ENCODE measurements at regions not wholly inside any gene's neighbourhood (a gene's known extent, or its start where the extent isn't known, plus 50 kb on each side); places are given as distances from the start of the nearest gene placed in this dataset.
A peak's percentile ranks its signal among the peaks of the same experiment; 100 is the strongest.

GRCh38 chr7:54145716-54146115 is 396.5 kb upstream of the VSTM2A start:
- no peak for DNase-seq
- H3K27ac ChIP-seq: no peak overlapping the region

DNA sequence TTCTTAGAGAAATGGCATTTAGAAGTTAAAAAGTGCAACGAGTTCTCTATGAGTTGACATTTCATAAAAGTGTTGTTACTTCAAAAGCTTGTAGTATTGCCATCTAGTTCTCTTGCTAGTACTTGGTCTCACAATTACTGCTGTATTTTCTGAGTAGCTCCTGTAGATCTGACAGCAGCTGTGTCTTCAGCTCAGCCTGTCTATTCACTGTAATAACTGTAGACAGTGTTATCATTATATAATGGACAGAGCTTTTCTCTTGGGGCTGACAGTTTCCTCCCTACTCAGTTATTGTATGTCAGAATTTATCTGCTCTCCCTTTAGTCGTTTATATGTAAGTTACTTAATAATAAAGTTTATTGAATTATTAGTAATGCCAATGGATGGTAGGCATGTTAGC is 388.7 kb upstream of the VSTM2A start:
- Histone ChIP-seq H3K4me3 (no peak overlapping the region), H3K4me2 (no peak overlapping the region), H3K9me3 (ENCODE audit: insufficient read depth, low read depth) (no peaks in the 10 kb centered on the region), H3F3A (ENCODE audit: insufficient read depth, low read depth) (no peaks in the 10 kb centered on the region), H3K27me3 (ENCODE audit: insufficient read depth, low read depth) (no peaks in the 10 kb centered on the region), H3K79me2 (ENCODE audit: low read depth) (no peaks in the 10 kb centered on the region), H3K27ac (no peak overlapping the region), H3K4me1 (replicated peaks; ENCODE audit: insufficient read depth) (no peaks in the 10 kb centered on the region), H3K9me2 (ENCODE audit: insufficient read depth) (no peaks in the 10 kb centered on the region), H2AFZ (no peak overlapping the region), H3K36me3 (ENCODE audit: low read depth) (no peaks in the 10 kb centered on the region), H4K20me1 (ENCODE audit: insufficient read depth) (no peaks in the 10 kb centered on the region)
- no peak for DNase-seq
- no TSS peak for BruUV-seq (replicated peaks)
- CTCF ChIA-PET: no interaction called here
- TF ChIP-seq EZH2 (IDR thresholded peaks at IDR 0.05; ENCODE audit: low read depth): no peak
- TF ChIP-seq, protein P1, sequence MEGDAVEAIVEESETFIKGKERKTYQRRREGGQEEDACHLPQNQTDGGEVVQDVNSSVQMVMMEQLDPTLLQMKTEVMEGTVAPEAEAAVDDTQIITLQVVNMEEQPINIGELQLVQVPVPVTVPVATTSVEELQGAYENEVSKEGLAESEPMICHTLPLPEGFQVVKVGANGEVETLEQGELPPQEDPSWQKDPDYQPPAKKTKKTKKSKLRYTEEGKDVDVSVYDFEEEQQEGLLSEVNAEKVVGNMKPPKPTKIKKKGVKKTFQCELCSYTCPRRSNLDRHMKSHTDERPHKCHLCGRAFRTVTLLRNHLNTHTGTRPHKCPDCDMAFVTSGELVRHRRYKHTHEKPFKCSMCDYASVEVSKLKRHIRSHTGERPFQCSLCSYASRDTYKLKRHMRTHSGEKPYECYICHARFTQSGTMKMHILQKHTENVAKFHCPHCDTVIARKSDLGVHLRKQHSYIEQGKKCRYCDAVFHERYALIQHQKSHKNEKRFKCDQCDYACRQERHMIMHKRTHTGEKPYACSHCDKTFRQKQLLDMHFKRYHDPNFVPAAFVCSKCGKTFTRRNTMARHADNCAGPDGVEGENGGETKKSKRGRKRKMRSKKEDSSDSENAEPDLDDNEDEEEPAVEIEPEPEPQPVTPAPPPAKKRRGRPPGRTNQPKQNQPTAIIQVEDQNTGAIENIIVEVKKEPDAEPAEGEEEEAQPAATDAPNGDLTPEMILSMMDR (conservative IDR thresholded peaks at IDR 0.05): no peak
- intact Hi-C loops (cut with micrococcal nuclease; ENCODE audit: unreplicated experiment): no loop called here
- POLR2A ChIA-PET (ENCODE audit: unreplicated experiment): no interaction called here

More at GRCh38 chr7:54145716-54146115, 396.5 kb upstream of the VSTM2A start:
- no peak overlapping the region for H3K4me3 ChIP-seq
- H3F3A ChIP-seq (ENCODE audit: insufficient read depth, low read depth): no peaks in the 10 kb centered on the region
- H3K9me3 ChIP-seq (ENCODE audit: insufficient read depth, low read depth): no peaks in the 10 kb centered on the region
- BruUV-seq (replicated peaks): no TSS peak
- no peaks in the 10 kb centered on the region for H4K20me1 ChIP-seq (ENCODE audit: insufficient read depth)
- ChIA-PET POLR2A (ENCODE audit: unreplicated experiment) (no interaction called here), CTCF (no interaction called here)
- H3K9me2 ChIP-seq (ENCODE audit: insufficient read depth): no peaks in the 10 kb centered on the region
- TF ChIP-seq, protein P1 (conservative IDR thresholded peaks at IDR 0.05): no peak
- TF ChIP-seq EZH2 (IDR thresholded peaks at IDR 0.05; ENCODE audit: low read depth): no peak
- peaks cover 14% of the 10 kb centered on the region; the same call in 1 of the 2 replicates for H3K27me3 ChIP-seq (ENCODE audit: insufficient read depth, low read depth)
- intact Hi-C loops (cut with micrococcal nuclease; ENCODE audit: unreplicated experiment): no loop called here
- H3K4me2 ChIP-seq: no peak overlapping the region
- H2AFZ ChIP-seq: peak overlapping the region; percentile 1; the same call in 1 of the 2 replicates
- H3K36me3 ChIP-seq (ENCODE audit: low read depth): no peaks in the 10 kb centered on the region
- H3K4me1 ChIP-seq (replicated peaks; ENCODE audit: insufficient read depth): no peaks in the 10 kb centered on the region
- no peaks in the 10 kb centered on the region for H3K79me2 ChIP-seq (ENCODE audit: low read depth)

- Histone ChIP-seq H3K9me2 (ENCODE audit: insufficient read depth) (no peaks in the 10 kb centered on the region), H3F3A (ENCODE audit: insufficient read depth, low read depth) (no peaks in the 10 kb centered on the region), H3K4me3 (no peak overlapping the region), H3K27ac (no peak overlapping the region), H3K36me3 (ENCODE audit: low read depth) (no peaks in the 10 kb centered on the region), H4K20me1 (ENCODE audit: insufficient read depth) (no peaks in the 10 kb centered on the region), H3K4me2 (no peak overlapping the region), H3K9me3 (ENCODE audit: insufficient read depth, low read depth) (no peaks in the 10 kb centered on the region), H2AFZ (no peak overlapping the region), H3K27me3 (ENCODE audit: insufficient read depth, low read depth) (no peaks in the 10 kb centered on the region), H3K4me1 (replicated peaks; ENCODE audit: insufficient read depth) (no peaks in the 10 kb centered on the region), H3K79me2 (ENCODE audit: low read depth) (no peaks in the 10 kb centered on the region)
- BruUV-seq (replicated peaks): no TSS peak
- intact Hi-C loops (cut with micrococcal nuclease; ENCODE audit: unreplicated experiment): no loop called here
- ChIA-PET POLR2A (ENCODE audit: unreplicated experiment) (interaction anchor here (0.6 kb wide), 1 partner anchor 1388 kb away, joined by 9 read pairs; no protein-coding TSS in a partner anchor), CTCF (no interaction called here)
- DNase-seq: no peak
- TF ChIP-seq, protein P1 (conservative IDR thresholded peaks at IDR 0.05): no peak
- TF ChIP-seq EZH2 (IDR thresholded peaks at IDR 0.05; ENCODE audit: low read depth): no peak
These were observed 383.1 kb upstream of the VSTM2A start for GRCh38 chr7:54159088-54159487.
